MCF 10A (cell line): ENCODE measurements at regions not wholly inside any gene's neighbourhood (a gene's known extent, or its start where the extent isn't known, plus 50 kb on each side); places are given as distances from the start of the nearest gene placed in this dataset.

Source experiments
- BruUV-seq: library from RNA; stranded (reverse); fragments of 400-500 nt; replicated peaks from 2 replicates; lab custom pipeline; 2021; lab: Mats Ljungman, UMichigan
- CTCF ChIA-PET: fragments of 300-600 bp; sonication (Branson Sonifier 250); formaldehyde crosslinking; extraction: SDS; loops from one replicate; lab custom pipeline; 2021; ENCODE audit warnings: antibody characterized with exemption, inconsistent platforms; lab: Yijun Ruan, JAX
- POLR2A ChIA-PET: fragments of 300-600, 350-650 bp; sonication (Branson Sonifier 250); formaldehyde crosslinking; extraction: SDS; loops from one replicate; lab custom pipeline; 2020; ENCODE audit warnings: antibody characterized with exemption, inconsistent platforms; lab: Yijun Ruan, JAX
- DNase-seq: peaks from one replicate; pipeline ENCODE4 v3.0.0-alpha.2; 2018; ENCODE audit not compliant: unreplicated experiment
- H3K27ac Mint-ChIP-seq: one replicate; pipeline ENCODE4 v1.8.0; 2022; ENCODE audit warnings: mild to moderate bottlenecking, low read depth, mixed read lengths; ENCODE audit not compliant: unreplicated experiment
- H3K27me3 Mint-ChIP-seq: one replicate; pipeline ENCODE4 v1.8.0; 2022; ENCODE audit warnings: mixed read lengths; ENCODE audit not compliant: insufficient read depth, unreplicated experiment
- H3K36me3 Mint-ChIP-seq: one replicate; pipeline ENCODE4 v1.8.0; 2022; ENCODE audit warnings: mild to moderate bottlenecking, moderate library complexity, mixed read lengths; ENCODE audit not compliant: insufficient read depth, unreplicated experiment
- H3K4me1 Mint-ChIP-seq: one replicate; pipeline ENCODE4 v1.8.0; 2022; ENCODE audit warnings: mixed read lengths; ENCODE audit not compliant: insufficient read depth, unreplicated experiment
- H3K4me3 Mint-ChIP-seq: one replicate; pipeline ENCODE4 v1.8.0; 2022; ENCODE audit warnings: mild to moderate bottlenecking, moderate library complexity, mixed read lengths; ENCODE audit not compliant: unreplicated experiment
- H3K9me3 Mint-ChIP-seq: one replicate; pipeline ENCODE4 v1.8.0; 2022; ENCODE audit warnings: mixed read lengths; ENCODE audit not compliant: unreplicated experiment
- intact Hi-C: fragments of 100-400 bp; cut with micrococcal nuclease; formaldehyde crosslinking; loops from 2 replicates; pipeline ENCODE4 v1.14.1; 2022
- TF ChIP-seq, protein P1 (sequence below): fragments of 200-600 bp; IDR thresholded peaks from one replicate; pipeline ENCODE4 v1.8.0; 2022; ENCODE audit warnings: antibody characterized with exemption, mild to moderate bottlenecking; ENCODE audit not compliant: unreplicated experiment

DNA sequence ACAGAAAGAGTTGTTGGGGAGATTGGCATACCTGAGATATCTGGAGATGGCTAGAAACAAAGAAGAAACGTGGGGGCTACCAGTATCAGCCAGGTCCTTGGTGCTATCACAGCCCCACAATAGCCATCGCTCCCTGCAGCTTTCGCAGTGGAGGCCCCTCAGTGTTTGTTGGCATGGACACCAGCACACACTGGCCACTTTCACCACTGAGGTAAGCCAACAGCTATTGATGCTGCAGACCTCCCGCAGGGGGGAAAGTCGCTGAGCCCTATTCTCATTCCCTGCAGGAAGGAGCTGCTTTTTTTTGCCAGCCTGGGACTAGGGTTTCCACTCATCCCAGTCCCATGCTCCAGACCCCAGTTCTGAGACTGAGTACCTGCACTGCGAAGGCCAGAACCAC, 879.2 kb upstream of the IGFBP7 start:
- ChIA-PET CTCF (interaction anchor here (0.5 kb wide), 1 partner anchor 67 kb away, joined by 3 read pairs; no protein-coding TSS in a partner anchor), POLR2A (interaction anchor here (0.7 kb wide), 1 partner anchor 562 kb away, joined by 3 read pairs; no protein-coding TSS in a partner anchor)
- no peaks in the 10 kb centered on the region for H3K27me3 Mint-ChIP-seq
- H3K4me1 Mint-ChIP-seq = peaks cover 8% of the 10 kb centered on the region
- no peaks in the 10 kb centered on the region for H3K9me3 Mint-ChIP-seq
- H3K36me3 Mint-ChIP-seq = no peaks in the 10 kb centered on the region
- intact Hi-C loops = no loop called here
- no peak overlapping the region for H3K27ac Mint-ChIP-seq
- TF ChIP-seq, protein P1, sequence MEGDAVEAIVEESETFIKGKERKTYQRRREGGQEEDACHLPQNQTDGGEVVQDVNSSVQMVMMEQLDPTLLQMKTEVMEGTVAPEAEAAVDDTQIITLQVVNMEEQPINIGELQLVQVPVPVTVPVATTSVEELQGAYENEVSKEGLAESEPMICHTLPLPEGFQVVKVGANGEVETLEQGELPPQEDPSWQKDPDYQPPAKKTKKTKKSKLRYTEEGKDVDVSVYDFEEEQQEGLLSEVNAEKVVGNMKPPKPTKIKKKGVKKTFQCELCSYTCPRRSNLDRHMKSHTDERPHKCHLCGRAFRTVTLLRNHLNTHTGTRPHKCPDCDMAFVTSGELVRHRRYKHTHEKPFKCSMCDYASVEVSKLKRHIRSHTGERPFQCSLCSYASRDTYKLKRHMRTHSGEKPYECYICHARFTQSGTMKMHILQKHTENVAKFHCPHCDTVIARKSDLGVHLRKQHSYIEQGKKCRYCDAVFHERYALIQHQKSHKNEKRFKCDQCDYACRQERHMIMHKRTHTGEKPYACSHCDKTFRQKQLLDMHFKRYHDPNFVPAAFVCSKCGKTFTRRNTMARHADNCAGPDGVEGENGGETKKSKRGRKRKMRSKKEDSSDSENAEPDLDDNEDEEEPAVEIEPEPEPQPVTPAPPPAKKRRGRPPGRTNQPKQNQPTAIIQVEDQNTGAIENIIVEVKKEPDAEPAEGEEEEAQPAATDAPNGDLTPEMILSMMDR = no peak
- no TSS peak for BruUV-seq
- H3K4me3 Mint-ChIP-seq = no peak overlapping the region
- no peak for DNase-seq

DNA sequence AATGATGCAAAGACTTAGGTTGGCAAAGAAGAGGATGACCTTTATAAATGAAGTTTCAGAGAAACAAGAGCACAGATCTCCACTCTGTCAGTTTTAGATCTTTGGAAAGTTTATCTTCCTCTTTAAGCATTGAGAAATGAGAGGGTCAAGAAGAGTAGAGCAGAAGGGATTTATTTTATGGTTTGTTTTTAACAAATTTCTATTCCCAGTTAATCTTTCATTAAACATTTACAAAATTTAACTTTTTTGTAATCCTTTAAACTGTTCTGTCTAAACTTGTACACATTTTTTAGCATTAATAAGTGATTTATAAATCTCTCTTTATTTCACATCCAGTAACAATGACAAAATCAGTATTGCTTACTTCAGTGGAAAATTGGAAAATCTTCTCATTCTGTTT, 875.0 kb upstream of the IGFBP7 start:
- Mint-ChIP-seq H3K36me3 (no peaks in the 10 kb centered on the region), H3K9me3 (no peaks in the 10 kb centered on the region), H3K27me3 (no peaks in the 10 kb centered on the region), H3K27ac (no peak overlapping the region), H3K4me3 (no peak overlapping the region), H3K4me1 (no peaks in the 10 kb centered on the region)
- TF ChIP-seq, protein P1 = no peak
- intact Hi-C loops = no loop called here
- no TSS peak for BruUV-seq
- DNase-seq = no peak
- ChIA-PET CTCF (no interaction called here), POLR2A (no interaction called here)

DNA sequence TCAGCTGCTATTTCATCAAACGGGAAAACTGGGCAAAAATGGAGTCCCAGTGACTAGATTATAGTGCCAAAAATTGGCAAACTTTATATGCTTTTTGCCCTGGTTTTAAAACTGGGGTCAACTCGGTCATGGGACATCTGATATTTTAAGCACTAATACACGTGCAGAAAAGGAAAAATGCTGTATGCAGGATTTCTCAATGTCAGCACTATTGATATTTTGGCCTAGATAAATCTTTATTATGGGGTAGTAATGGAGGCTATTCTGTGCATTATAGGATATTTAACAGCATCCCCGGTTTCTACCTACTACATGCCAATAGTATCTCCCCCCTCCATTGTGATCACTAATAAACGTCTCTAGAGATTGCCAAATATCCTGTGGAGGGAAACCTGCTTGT, 870.9 kb upstream of the IGFBP7 start:
- TF ChIP-seq, protein P1 = no peak
- Mint-ChIP-seq H3K4me3 (no peak overlapping the region), H3K27me3 (no peaks in the 10 kb centered on the region), H3K9me3 (no peaks in the 10 kb centered on the region), H3K36me3 (no peaks in the 10 kb centered on the region), H3K27ac (no peak overlapping the region), H3K4me1 (no peaks in the 10 kb centered on the region)
- BruUV-seq = no TSS peak
- ChIA-PET CTCF (no interaction called here), POLR2A (no interaction called here)
- DNase-seq = no peak
- intact Hi-C loops = no loop called here

DNA sequence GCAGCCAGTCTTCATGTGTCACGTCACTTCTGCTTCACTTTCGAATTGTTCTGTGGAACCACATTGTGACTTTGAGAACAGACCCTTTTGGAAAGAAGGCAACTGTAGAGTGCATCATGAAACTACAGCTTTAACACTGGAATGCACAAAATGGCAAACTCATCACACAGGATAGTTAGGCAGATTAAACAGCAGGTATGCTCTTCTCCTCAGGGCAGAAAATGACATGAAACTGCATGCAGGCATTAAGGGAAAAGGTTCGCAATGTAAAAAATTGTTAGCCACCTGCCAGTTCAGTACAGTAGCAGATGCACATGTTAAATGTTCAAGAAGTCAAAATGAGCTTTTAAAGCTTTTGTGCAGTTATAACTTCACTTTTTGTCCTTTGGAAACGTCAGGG, 864.6 kb upstream of the IGFBP7 start:
- H3K4me1 Mint-ChIP-seq = no peaks in the 10 kb centered on the region
- DNase-seq = no peak
- no TSS peak for BruUV-seq
- intact Hi-C loops = no loop called here
- no peak overlapping the region for H3K4me3 Mint-ChIP-seq
- no peaks in the 10 kb centered on the region for H3K27me3 Mint-ChIP-seq
- ChIA-PET CTCF (no interaction called here), POLR2A (no interaction called here)
- TF ChIP-seq, protein P1 = no peak
- H3K27ac Mint-ChIP-seq = no peak overlapping the region
- no peaks in the 10 kb centered on the region for H3K36me3 Mint-ChIP-seq
- no peaks in the 10 kb centered on the region for H3K9me3 Mint-ChIP-seq
